ENCODE measurements at regions not wholly inside any gene's neighbourhood (a gene's known extent, or its start where the extent isn't known, plus 50 kb on each side); places are given as distances from the start of the nearest gene placed in this dataset.

DNA sequence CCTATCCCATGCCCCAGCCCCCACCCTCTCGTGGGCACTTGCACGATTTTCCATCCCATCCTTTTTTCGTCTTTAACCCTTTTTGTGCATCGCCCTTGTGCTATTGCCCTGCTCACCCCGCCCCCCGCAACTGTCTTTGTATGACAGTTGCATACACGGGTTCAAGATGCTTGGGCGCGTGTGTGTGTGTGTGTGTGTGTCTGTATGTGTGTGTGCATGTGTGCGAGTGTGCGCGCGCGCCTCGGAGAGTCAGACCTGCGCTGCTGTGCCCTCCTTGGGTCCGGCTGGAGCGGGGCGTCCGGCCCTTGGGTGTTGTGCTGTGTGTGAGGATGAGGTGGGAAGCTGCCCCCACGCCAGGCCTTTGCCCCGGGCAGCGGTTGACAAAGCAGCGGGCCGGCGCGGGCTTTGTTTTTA is 230.7 kb downstream of the HAUS1 start:
- Histone ChIP-seq H3K9ac (ENCODE audit: low read length in 5 of 5) (no peak overlapping the region), H3K4me3 (ENCODE audit: low read depth in 1 of 5, low read length in 5 of 5) (peak overlapping the region; percentile 43 to 64 (median 61)), H3K4me1 (ENCODE audit: control insufficient read depth in 5 of 5, insufficient read depth in 5 of 5, low read length in 5 of 5) (peaks cover 0 to 34% (median 31%) of the 10 kb centered on the region in 5 donors), H3K27ac (ENCODE audit: low read depth, low read length) (no peak overlapping the region), H3K27me3 (ENCODE audit: control insufficient read depth in 5 of 5, insufficient read depth in 4 of 5, low read length in 5 of 5) (peaks cover 0 to 18% (median 5%) of the 10 kb centered on the region in 5 donors), H3K9me3 (ENCODE audit: control insufficient read depth in 5 of 5, low read length in 5 of 5) (no peaks in the 10 kb centered on the region), H3K36me3 (ENCODE audit: control insufficient read depth in 5 of 5, insufficient read depth in 5 of 5, low read length in 5 of 5) (no peaks in the 10 kb centered on the region)

DNA sequence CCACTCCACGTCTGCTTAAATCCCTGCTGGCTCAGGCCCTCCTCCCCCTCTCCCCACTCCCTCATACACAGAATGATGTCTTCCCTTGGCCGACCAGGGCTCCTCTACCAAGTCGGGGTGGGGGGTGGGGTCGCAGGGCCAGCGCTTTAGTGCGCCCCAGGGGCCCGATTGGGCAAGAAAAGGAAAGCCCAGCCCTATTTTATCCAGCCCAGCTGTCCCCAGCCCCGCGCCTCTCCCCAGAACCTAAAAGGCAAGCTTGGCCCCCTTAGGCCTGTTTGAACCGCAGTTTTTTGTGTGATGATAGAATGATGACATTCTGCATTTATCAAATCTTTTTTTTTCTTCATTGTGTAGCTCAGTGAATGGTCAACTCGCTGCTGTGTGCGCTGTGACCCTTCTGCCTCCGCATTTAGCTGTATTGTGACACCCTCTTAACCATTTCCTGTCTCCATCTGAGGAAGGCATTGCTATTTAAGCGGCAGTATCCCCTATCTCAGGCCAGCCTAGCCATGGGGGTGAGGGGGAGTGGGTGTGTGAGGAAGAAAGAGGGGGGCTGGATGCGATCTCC is 231.4 kb downstream of the HAUS1 start:
- H3K4me1 ChIP-seq (ENCODE audit: control insufficient read depth in 5 of 5, insufficient read depth in 5 of 5, low read length in 5 of 5): peaks cover 0 to 34% (median 31%) of the 10 kb centered on the region in 5 donors
- H3K36me3 ChIP-seq (ENCODE audit: control insufficient read depth in 5 of 5, insufficient read depth in 5 of 5, low read length in 5 of 5): no peaks in the 10 kb centered on the region
- H3K27me3 ChIP-seq (ENCODE audit: control insufficient read depth in 5 of 5, insufficient read depth in 4 of 5, low read length in 5 of 5): peaks cover 0 to 18% (median 5%) of the 10 kb centered on the region in 5 donors
- no peaks in the 10 kb centered on the region for H3K9me3 ChIP-seq (ENCODE audit: control insufficient read depth in 5 of 5, low read length in 5 of 5)
- no peak overlapping the region for H3K9ac ChIP-seq (ENCODE audit: low read length in 5 of 5)
- H3K27ac ChIP-seq (ENCODE audit: low read depth, low read length): no peak overlapping the region
- H3K4me3 ChIP-seq (ENCODE audit: low read depth in 1 of 5, low read length in 5 of 5): peak overlapping the region; percentile 12 to 61 (median 57)

DNA sequence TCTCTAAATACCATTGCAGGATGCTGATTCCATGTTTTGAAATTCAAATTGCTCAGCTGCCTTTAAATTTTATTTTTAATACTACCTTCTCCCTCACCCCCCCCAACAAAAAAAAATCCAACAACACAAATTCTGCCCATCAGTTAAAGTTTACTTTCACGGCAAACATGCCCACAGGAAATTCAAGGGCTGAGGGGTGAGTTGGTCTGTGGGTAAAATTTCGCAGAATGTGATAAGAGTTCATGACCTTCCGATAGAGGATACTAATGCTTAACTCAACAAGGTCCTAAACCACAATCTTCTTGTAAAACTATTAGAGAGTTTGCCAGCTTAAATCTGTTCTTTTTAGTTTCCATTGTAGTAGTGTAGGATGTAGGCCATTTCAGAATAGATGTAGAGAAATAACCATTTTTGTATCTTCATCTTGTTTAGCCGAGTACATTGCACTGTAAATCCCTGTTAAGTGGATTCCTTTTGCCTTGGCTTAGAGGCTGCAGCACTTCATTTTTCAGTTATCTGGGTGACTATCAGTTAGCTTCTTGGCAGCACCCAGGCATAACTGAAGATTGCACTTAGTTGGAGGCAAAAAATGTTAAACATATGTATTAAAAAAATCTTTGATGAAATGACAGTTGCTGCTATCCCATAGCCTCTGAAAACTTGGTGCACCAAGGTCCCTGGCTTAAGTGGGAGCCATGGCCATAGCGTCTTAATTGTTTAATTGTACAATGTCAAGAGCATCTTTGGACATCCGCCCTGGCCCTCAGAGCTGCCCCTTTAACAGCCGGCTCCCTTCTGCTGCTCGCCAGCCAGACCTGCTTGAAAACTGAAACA is 232.3 kb downstream of the HAUS1 start:
- no peak overlapping the region for H3K9ac ChIP-seq (ENCODE audit: low read length in 5 of 5)

DNA sequence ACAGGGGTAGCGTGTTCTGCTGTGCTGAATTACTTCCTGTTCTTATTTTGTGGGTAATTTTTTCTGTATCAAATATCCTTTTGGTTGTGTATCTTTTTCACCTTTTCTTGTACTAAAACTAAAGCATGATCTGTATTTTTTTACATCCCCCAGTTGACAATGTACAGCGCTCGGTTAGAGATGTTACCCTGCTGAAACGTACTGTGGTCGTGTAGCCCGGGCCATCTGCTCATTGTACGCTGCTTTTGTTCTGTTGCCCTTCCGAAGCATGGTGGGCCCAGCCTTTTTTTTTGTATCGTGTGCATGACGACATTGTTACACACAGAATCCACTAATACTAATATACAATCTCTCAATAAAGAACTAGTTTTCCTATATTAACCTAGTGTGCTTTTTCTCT is 233.1 kb downstream of the HAUS1 start:
- Histone ChIP-seq H3K27ac (ENCODE audit: low read depth, low read length) (no peak overlapping the region), H3K36me3 (ENCODE audit: control insufficient read depth in 5 of 5, insufficient read depth in 5 of 5, low read length in 5 of 5) (no peaks in the 10 kb centered on the region), H3K4me1 (ENCODE audit: control insufficient read depth in 5 of 5, insufficient read depth in 5 of 5, low read length in 5 of 5) (peaks cover 3 to 41% (median 31%) of the 10 kb centered on the region in 5 donors), H3K9me3 (ENCODE audit: control insufficient read depth in 5 of 5, low read length in 5 of 5) (no peaks in the 10 kb centered on the region), H3K9ac (ENCODE audit: low read length in 5 of 5) (no peak overlapping the region), H3K4me3 (ENCODE audit: low read depth in 1 of 5, low read length in 5 of 5) (no peak overlapping the region), H3K27me3 (ENCODE audit: control insufficient read depth in 5 of 5, insufficient read depth in 4 of 5, low read length in 5 of 5) (peaks cover 0 to 18% (median 5%) of the 10 kb centered on the region in 5 donors)

More for the DNA sequence above, 232.3 kb downstream of the HAUS1 start:
- Histone ChIP-seq H3K27ac (ENCODE audit: low read depth, low read length) (no peak overlapping the region), H3K4me1 (ENCODE audit: control insufficient read depth in 5 of 5, insufficient read depth in 5 of 5, low read length in 5 of 5) (peaks cover 0 to 34% (median 27%) of the 10 kb centered on the region in 5 donors), H3K4me3 (ENCODE audit: low read depth in 1 of 5, low read length in 5 of 5) (peak overlapping the region in 1 of 5 donors; percentile 61), H3K9me3 (ENCODE audit: control insufficient read depth in 5 of 5, low read length in 5 of 5) (no peaks in the 10 kb centered on the region), H3K27me3 (ENCODE audit: control insufficient read depth in 5 of 5, insufficient read depth in 4 of 5, low read length in 5 of 5) (peaks cover 0 to 18% (median 5%) of the 10 kb centered on the region in 5 donors), H3K36me3 (ENCODE audit: control insufficient read depth in 5 of 5, insufficient read depth in 5 of 5, low read length in 5 of 5) (no peaks in the 10 kb centered on the region)

DNA sequence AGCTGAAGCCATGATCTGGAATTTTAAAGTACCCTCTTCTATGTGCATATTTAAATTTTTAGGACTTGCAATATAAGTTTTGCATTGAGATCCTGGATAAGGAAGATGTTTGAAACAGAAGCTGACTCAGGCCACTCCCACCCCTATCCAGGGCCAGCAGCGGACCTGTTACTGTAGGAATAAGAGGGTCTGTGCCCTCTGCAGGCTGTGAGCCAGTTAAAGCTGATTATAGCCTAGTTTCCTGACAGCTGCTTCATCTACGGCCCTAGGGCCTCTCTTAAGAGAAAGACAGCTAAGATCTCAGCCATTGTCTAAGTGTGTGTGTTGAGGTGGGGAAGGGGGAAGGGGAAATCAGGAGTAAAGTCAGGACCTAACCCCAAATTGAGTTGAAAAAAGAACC is 234.0 kb downstream of the HAUS1 start:
- no peaks in the 10 kb centered on the region for H3K36me3 ChIP-seq (ENCODE audit: control insufficient read depth in 5 of 5, insufficient read depth in 5 of 5, low read length in 5 of 5)
- H3K9me3 ChIP-seq (ENCODE audit: control insufficient read depth in 5 of 5, low read length in 5 of 5): no peaks in the 10 kb centered on the region
- H3K4me3 ChIP-seq (ENCODE audit: low read depth in 1 of 5, low read length in 5 of 5): no peak overlapping the region
- peaks cover 4 to 42% (median 29%) of the 10 kb centered on the region in 5 donors for H3K4me1 ChIP-seq (ENCODE audit: control insufficient read depth in 5 of 5, insufficient read depth in 5 of 5, low read length in 5 of 5)
- H3K27me3 ChIP-seq (ENCODE audit: control insufficient read depth in 5 of 5, insufficient read depth in 4 of 5, low read length in 5 of 5): peaks cover 0 to 14% (median 5%) of the 10 kb centered on the region in 5 donors
- H3K9ac ChIP-seq (ENCODE audit: low read length in 5 of 5): no peak overlapping the region
- no peak overlapping the region for H3K27ac ChIP-seq (ENCODE audit: low read depth, low read length)

DNA sequence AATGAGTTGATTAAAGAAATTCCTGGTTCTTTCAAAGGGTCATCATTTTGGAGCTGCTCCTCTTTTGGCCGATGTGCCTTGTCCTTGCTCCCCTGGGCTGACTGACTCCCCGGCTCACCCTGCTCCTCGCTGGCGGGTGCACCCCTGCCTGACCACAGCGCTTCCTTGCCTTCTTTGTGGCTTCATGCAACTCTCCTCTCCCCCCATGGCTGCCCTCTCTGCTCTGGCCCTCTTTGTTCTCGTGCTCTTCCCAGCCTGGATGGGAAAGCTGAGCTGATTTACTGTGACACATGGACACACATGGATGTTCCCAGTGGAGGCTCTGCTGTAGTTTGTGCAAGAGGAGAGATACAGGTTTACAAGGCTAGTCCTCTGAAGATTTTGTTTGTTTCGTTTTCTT is 234.6 kb downstream of the HAUS1 start:
- Histone ChIP-seq H3K36me3 (ENCODE audit: control insufficient read depth in 5 of 5, insufficient read depth in 5 of 5, low read length in 5 of 5) (no peaks in the 10 kb centered on the region), H3K27me3 (ENCODE audit: control insufficient read depth in 5 of 5, insufficient read depth in 4 of 5, low read length in 5 of 5) (peaks cover 0 to 11% (median 4%) of the 10 kb centered on the region in 5 donors), H3K4me3 (ENCODE audit: low read depth in 1 of 5, low read length in 5 of 5) (no peak overlapping the region), H3K4me1 (ENCODE audit: control insufficient read depth in 5 of 5, insufficient read depth in 5 of 5, low read length in 5 of 5) (peaks cover 4 to 43% (median 30%) of the 10 kb centered on the region in 5 donors), H3K27ac (ENCODE audit: low read depth, low read length) (no peak overlapping the region), H3K9me3 (ENCODE audit: control insufficient read depth in 5 of 5, low read length in 5 of 5) (no peaks in the 10 kb centered on the region), H3K9ac (ENCODE audit: low read length in 5 of 5) (no peak overlapping the region)

DNA sequence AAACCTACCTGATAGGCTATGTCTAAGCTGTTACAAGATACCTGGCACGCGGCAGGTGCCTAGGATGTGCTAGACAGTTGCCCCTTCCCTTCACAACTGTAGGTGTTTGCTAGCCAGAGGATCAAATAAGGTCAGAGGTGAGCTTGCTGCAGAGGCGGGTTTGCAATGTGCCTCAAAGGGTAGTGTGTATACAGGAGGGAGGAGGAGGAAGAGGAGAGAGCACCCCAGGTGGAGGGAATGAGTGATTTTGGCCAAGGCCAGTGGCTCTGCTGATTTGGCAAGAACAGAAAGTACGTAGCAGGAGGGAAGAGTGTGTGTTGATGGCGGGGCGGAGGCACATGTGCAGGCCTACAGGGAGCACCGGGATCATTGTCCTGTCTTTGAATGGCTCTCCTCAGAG is 236.5 kb downstream of the HAUS1 start:
- Histone ChIP-seq H3K27ac (ENCODE audit: low read depth, low read length) (no peak overlapping the region), H3K9me3 (ENCODE audit: control insufficient read depth in 5 of 5, low read length in 5 of 5) (no peaks in the 10 kb centered on the region), H3K4me1 (ENCODE audit: control insufficient read depth in 5 of 5, insufficient read depth in 5 of 5, low read length in 5 of 5) (peaks cover 2 to 44% (median 25%) of the 10 kb centered on the region in 5 donors), H3K9ac (ENCODE audit: low read length in 5 of 5) (no peak overlapping the region), H3K36me3 (ENCODE audit: control insufficient read depth in 5 of 5, insufficient read depth in 5 of 5, low read length in 5 of 5) (no peaks in the 10 kb centered on the region), H3K4me3 (ENCODE audit: low read depth in 1 of 5, low read length in 5 of 5) (no peak overlapping the region), H3K27me3 (ENCODE audit: control insufficient read depth in 5 of 5, insufficient read depth in 4 of 5, low read length in 5 of 5) (peaks cover 0 to 4% (median 0%) of the 10 kb centered on the region in 5 donors)

DNA sequence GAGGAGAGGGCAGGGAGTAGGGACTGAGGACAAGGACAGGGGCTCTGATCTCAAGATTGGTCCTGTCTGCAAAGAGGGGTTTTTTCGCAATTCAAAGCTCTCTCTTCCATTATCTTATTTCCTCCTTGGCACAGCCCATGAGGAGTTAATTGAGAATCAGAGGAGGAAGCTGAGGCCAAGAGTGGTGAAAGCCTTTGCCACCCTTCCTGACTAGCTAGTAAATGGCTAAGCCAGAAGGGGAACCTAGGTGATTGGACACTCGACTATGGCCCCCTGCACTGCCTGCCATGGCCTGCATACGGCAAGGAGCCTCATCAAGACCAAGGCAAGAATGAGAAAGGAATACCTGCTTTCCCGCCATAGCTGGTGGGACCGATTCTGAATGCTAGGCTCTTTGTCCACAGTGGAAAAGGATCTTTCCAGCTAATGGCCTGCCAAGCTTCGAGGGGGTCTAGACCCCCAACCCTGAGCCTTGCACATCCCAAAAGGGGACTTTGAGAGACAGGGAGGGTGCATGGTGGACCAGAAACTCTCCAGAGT is 237.9 kb downstream of the HAUS1 start:
- Histone ChIP-seq H3K4me3 (ENCODE audit: low read depth in 1 of 5, low read length in 5 of 5) (no peak overlapping the region), H3K9ac (ENCODE audit: low read length in 5 of 5) (no peak overlapping the region), H3K9me3 (ENCODE audit: control insufficient read depth in 5 of 5, low read length in 5 of 5) (no peaks in the 10 kb centered on the region), H3K36me3 (ENCODE audit: control insufficient read depth in 5 of 5, insufficient read depth in 5 of 5, low read length in 5 of 5) (no peaks in the 10 kb centered on the region), H3K27ac (ENCODE audit: low read depth, low read length) (no peak overlapping the region), H3K27me3 (ENCODE audit: control insufficient read depth in 5 of 5, insufficient read depth in 4 of 5, low read length in 5 of 5) (no peaks in the 10 kb centered on the region), H3K4me1 (ENCODE audit: control insufficient read depth in 5 of 5, insufficient read depth in 5 of 5, low read length in 5 of 5) (peaks cover 0 to 33% (median 18%) of the 10 kb centered on the region in 5 donors)

DNA sequence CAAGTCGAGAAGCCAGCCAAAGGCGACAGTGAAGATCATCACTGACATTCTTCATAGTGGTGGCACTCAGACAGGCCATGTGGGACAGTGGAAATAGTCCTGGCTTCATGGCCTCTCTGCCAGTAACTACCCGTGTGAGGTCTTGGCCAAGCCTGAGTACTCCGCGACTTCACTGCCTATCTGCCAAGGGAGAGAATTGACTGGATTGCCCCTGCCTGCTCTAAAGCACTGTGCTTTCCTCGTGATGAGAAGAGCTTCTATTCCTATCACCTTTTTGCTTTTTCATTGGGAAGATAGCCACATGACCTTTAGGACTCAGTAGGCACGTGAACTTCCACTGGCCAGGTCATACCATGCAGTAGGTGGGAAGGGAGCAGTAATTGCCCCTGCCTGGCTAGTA is 239.3 kb downstream of the HAUS1 start:
- H3K4me3 ChIP-seq (ENCODE audit: low read depth in 1 of 5, low read length in 5 of 5): no peak overlapping the region
- H3K9ac ChIP-seq (ENCODE audit: low read length in 5 of 5): no peak overlapping the region
- H3K27ac ChIP-seq (ENCODE audit: low read depth, low read length): peak overlapping the region; percentile 0
- H3K4me1 ChIP-seq (ENCODE audit: control insufficient read depth in 5 of 5, insufficient read depth in 5 of 5, low read length in 5 of 5): peaks cover 0 to 32% (median 18%) of the 10 kb centered on the region in 5 donors
- no peaks in the 10 kb centered on the region for H3K9me3 ChIP-seq (ENCODE audit: control insufficient read depth in 5 of 5, low read length in 5 of 5)
- no peaks in the 10 kb centered on the region for H3K36me3 ChIP-seq (ENCODE audit: control insufficient read depth in 5 of 5, insufficient read depth in 5 of 5, low read length in 5 of 5)
- H3K27me3 ChIP-seq (ENCODE audit: control insufficient read depth in 5 of 5, insufficient read depth in 4 of 5, low read length in 5 of 5): no peaks in the 10 kb centered on the region

DNA sequence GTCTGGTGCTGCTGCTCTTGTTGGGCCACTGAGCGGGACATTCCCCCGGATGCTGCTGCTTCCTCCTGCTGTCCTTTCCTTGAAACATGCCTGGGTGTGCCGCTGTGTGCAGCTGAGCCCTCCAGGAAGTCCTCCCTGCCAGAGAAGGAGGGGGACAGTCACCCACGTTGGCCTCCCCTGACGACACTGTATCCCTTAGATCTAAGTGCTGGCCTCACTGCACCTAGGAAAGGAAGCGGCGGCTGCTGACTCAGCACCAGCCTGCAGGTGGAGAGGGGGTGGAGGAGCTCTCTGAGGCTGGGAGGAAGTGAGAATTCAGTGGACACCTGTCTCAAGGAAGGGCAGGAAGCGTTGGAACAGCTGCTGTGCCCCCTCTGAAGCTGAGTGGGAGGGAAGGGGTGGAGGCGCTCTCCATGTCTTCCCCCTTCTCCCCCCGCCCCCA is 239.8 kb downstream of the HAUS1 start:
- Histone ChIP-seq H3K4me1 (ENCODE audit: control insufficient read depth in 5 of 5, insufficient read depth in 5 of 5, low read length in 5 of 5) (peaks cover 0 to 32% (median 18%) of the 10 kb centered on the region in 5 donors), H3K36me3 (ENCODE audit: control insufficient read depth in 5 of 5, insufficient read depth in 5 of 5, low read length in 5 of 5) (no peaks in the 10 kb centered on the region), H3K9me3 (ENCODE audit: control insufficient read depth in 5 of 5, low read length in 5 of 5) (no peaks in the 10 kb centered on the region), H3K27me3 (ENCODE audit: control insufficient read depth in 5 of 5, insufficient read depth in 4 of 5, low read length in 5 of 5) (no peaks in the 10 kb centered on the region), H3K9ac (ENCODE audit: low read length in 5 of 5) (no peak overlapping the region), H3K4me3 (ENCODE audit: low read depth in 1 of 5, low read length in 5 of 5) (no peak overlapping the region), H3K27ac (ENCODE audit: low read depth, low read length) (no peak overlapping the region)

Measured in subcutaneous abdominal adipose tissue (tissue), 5 donors.